GM18870 (cell line): ENCODE measurements at regions not wholly inside any gene's neighbourhood (a gene's known extent, or its start where the extent isn't known, plus 50 kb on each side); places are given as distances from the start of the nearest gene placed in this dataset.

Experiments
- ATAC-seq: cut with Tn5 transposase; IDR thresholded peaks from one replicate; pipeline ENCODE4 v1.9.1; 2021; ENCODE audit warnings: moderate library complexity; ENCODE audit not compliant: unreplicated experiment

GRCh38 chr4:122555216-122555615, 65.7 kb downstream of the IL21 start:
- ATAC-seq = no peak

GRCh38 chr4:122553432-122553831, 67.4 kb downstream of the IL21 start:
- ATAC-seq = no peak

- ATAC-seq = no peak
These were observed 68.0 kb downstream of the IL21 start for GRCh38 chr4:122552898-122553297.

- no peak for ATAC-seq
These were observed 71.8 kb downstream of the IL21 start for GRCh38 chr4:122548886-122549630.

GRCh38 chr4:122548452-122548851, 72.4 kb downstream of the IL21 start:
- no peak for ATAC-seq

- ATAC-seq = peak; percentile 97
These were observed 78.2 kb downstream of the IL21 start for GRCh38 chr4:122542411-122543236.

GRCh38 chr4:122541996-122542395, 78.9 kb downstream of the IL21 start:
- ATAC-seq = no peak

GRCh38 chr4:122540838-122541237, 80.0 kb downstream of the IL21 start:
- ATAC-seq = no peak

- ATAC-seq = no peak
These were observed 80.9 kb downstream of the IL21 start for GRCh38 chr4:122539861-122540465.

- ATAC-seq = no peak
These were observed 81.0 kb upstream of the IL2 start for GRCh38 chr4:122537388-122538135.

GRCh38 chr4:122536001-122536400, 79.5 kb upstream of the IL2 start:
- ATAC-seq = no peak

GRCh38 chr4:122534776-122535175, 78.3 kb upstream of the IL2 start:
- ATAC-seq = no peak

GRCh38 chr4:122533841-122534240, 77.3 kb upstream of the IL2 start:
- no peak for ATAC-seq

- ATAC-seq = no peak
These were observed 76.2 kb upstream of the IL2 start for GRCh38 chr4:122532766-122533165.

GRCh38 chr4:122531514-122531913, 75.0 kb upstream of the IL2 start:
- ATAC-seq = no peak

GRCh38 chr4:122531038-122531437, 74.5 kb upstream of the IL2 start:
- no peak for ATAC-seq

- ATAC-seq = no peak
These were observed 72.4 kb upstream of the IL2 start for GRCh38 chr4:122528879-122529278.

- no peak for ATAC-seq
These were observed 69.3 kb upstream of the IL2 start for GRCh38 chr4:122525865-122526264.

GRCh38 chr4:122524176-122524575, 67.7 kb upstream of the IL2 start:
- no peak for ATAC-seq

- ATAC-seq = no peak
These were observed 66.4 kb upstream of the IL2 start for GRCh38 chr4:122522944-122523343.

- ATAC-seq = no peak
These were observed 60.8 kb upstream of the IL2 start for GRCh38 chr4:122517345-122517744.
